ENCODE measurements at regions not wholly inside any gene's neighbourhood (a gene's known extent, or its start where the extent isn't known, plus 50 kb on each side); places are given as distances from the start of the nearest gene placed in this dataset.

GRCh38 chr10:53749439-53749838 is 976.9 kb upstream of the MBL2 start:
- TF ChIP-seq CTCF (IDR thresholded peaks at IDR 0.05; ENCODE audit: insufficient read depth, low read depth, low read length) = no peak
- CTCF ChIA-PET = no interaction called here
- no peak for DNase-seq (ENCODE audit: low read depth)

DNA sequence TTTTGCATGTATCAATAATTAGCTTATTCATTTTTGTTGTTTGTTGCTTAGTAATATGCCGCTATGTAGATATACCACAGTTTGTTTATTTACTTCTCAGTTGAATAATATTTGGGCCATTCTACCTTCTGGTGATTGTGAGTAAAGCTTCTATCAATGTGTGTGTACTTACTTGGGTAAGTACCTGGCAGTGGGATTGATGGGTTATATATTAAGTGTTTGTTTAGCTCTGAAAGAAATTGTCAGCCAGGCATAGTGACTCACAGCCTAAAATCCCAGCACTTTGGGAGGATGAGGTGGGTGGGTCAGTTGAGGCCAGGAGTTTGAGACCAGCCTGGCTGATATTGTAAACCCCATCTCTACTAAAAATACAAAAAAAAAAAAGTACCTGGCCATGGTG is 975.7 kb upstream of the MBL2 start:
- CTCF ChIA-PET = no interaction called here
- DNase-seq (ENCODE audit: low read depth) = no peak
- Histone ChIP-seq H3K27me3 (ENCODE audit: control insufficient read depth, insufficient read depth, low read length) (no peaks in the 10 kb centered on the region), H3K36me3 (ENCODE audit: control insufficient read depth, insufficient read depth, low read length) (no peaks in the 10 kb centered on the region), H3K4me3 (ENCODE audit: low read depth, low read length) (no peak overlapping the region)
- no peak for TF ChIP-seq CTCF (IDR thresholded peaks at IDR 0.05; ENCODE audit: insufficient read depth, low read depth, low read length)
- POLR2A ChIA-PET = no interaction called here

More at GRCh38 chr10:53749439-53749838, 976.9 kb upstream of the MBL2 start:
- POLR2A ChIA-PET = no interaction called here
- Histone ChIP-seq H3K27me3 (ENCODE audit: control insufficient read depth, insufficient read depth, low read length) (no peaks in the 10 kb centered on the region), H3K36me3 (ENCODE audit: control insufficient read depth, insufficient read depth, low read length) (no peaks in the 10 kb centered on the region), H3K4me3 (ENCODE audit: low read depth, low read length) (no peak overlapping the region)

DNA sequence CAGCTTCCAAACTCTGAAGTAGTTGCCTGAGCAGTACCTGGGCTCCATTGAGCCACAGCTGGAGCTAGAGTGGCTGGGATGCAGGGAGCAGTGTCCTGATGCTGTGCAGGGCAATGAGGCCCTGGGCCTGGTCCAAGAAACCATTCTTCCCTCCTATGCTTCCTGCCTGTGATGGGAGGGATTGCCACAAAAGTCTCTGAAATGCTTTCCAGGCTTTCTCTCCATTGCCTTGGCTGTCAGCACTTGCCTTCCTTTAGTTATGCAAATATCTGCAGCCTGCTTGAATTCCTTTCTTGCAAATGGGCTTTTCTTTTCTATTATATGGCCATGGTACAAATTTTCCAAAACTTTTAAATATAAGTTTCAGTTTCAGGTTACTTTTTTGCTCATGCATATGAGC is 972.2 kb upstream of the MBL2 start:
- no peak overlapping the region for H3K4me3 ChIP-seq (ENCODE audit: low read depth, low read length)
- TF ChIP-seq CTCF (IDR thresholded peaks at IDR 0.05; ENCODE audit: insufficient read depth, low read depth, low read length) = no peak
- DNase-seq (ENCODE audit: low read depth) = no peak
- no peaks in the 10 kb centered on the region for H3K36me3 ChIP-seq (ENCODE audit: control insufficient read depth, insufficient read depth, low read length)
- H3K27me3 ChIP-seq (ENCODE audit: control insufficient read depth, insufficient read depth, low read length) = no peaks in the 10 kb centered on the region
- CTCF ChIA-PET = no interaction called here
- POLR2A ChIA-PET = no interaction called here

DNA sequence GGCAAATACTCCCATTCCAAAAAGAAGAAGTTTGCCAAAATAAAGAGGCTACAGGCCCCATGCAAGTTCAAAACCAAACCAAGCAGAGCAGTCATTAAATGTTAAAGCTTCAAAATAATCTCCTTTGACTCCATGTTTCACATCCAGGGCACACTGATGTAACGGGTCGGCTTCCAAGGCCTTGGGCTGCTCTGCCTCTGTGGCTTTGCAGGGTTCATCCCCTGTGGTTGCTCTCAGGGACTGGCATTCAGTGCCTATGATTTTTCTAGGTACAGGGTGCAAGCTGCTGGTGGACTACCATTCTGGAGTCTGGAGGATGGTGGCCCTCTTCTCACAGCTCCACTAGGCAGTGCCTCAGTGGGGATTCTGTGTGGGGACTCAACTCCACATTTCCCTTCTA is 971.6 kb upstream of the MBL2 start:
- Histone ChIP-seq H3K36me3 (ENCODE audit: control insufficient read depth, insufficient read depth, low read length) (no peaks in the 10 kb centered on the region), H3K4me3 (ENCODE audit: low read depth, low read length) (no peak overlapping the region), H3K27me3 (ENCODE audit: control insufficient read depth, insufficient read depth, low read length) (no peaks in the 10 kb centered on the region)
- ChIA-PET POLR2A (no interaction called here), CTCF (no interaction called here)
- no peak for TF ChIP-seq CTCF (IDR thresholded peaks at IDR 0.05; ENCODE audit: insufficient read depth, low read depth, low read length)
- DNase-seq (ENCODE audit: low read depth) = no peak

- POLR2A ChIA-PET = no interaction called here
Observed at GRCh38 chr10:53737132-53737531, 964.5 kb upstream of the MBL2 start.

More at GRCh38 chr10:53737132-53737531, 964.5 kb upstream of the MBL2 start:
- CTCF ChIA-PET = no interaction called here
- Histone ChIP-seq H3K27me3 (ENCODE audit: control insufficient read depth, insufficient read depth, low read length) (no peaks in the 10 kb centered on the region), H3K4me3 (ENCODE audit: low read depth, low read length) (no peak overlapping the region), H3K36me3 (ENCODE audit: control insufficient read depth, insufficient read depth, low read length) (no peaks in the 10 kb centered on the region)
- DNase-seq (ENCODE audit: low read depth) = no peak
- no peak for TF ChIP-seq CTCF (IDR thresholded peaks at IDR 0.05; ENCODE audit: insufficient read depth, low read depth, low read length)
